Thyroid gland (tissue), 4 donors: ENCODE measurements at regions not wholly inside any gene's neighbourhood (a gene's known extent, or its start where the extent isn't known, plus 50 kb on each side); places are given as distances from the start of the nearest gene placed in this dataset.

Experiments
- DNase-seq, 2 donors: peaks; one replicate each; pipeline ENCODE4 v3.0.0-alpha.2; 2019
- H3K27ac ChIP-seq, 3 donors: fragments of 200-600 bp; sonication (generic); 1 replicate in 2 of 3; 2 replicates in 1 of 3; pipeline ENCODE4 v1.5.1; 2016 to 2019; ENCODE audit warnings: mild to moderate bottlenecking in 1 of 3, moderate library complexity in 1 of 3
- H3K27me3 ChIP-seq: fragments of 200-600 bp; sonication (generic); one replicate; pipeline ENCODE4 v1.5.1; 2019
- H3K36me3 ChIP-seq, 2 donors: fragments of 200-600 bp; sonication (generic); one replicate each; pipeline ENCODE4 v1.5.1; 2016 to 2019
- H3K4me1 ChIP-seq, 2 donors: fragments of 200-600 bp; sonication (generic); one replicate each; pipeline ENCODE4 v1.5.1; 2017 to 2019
- H3K4me3 ChIP-seq, 3 donors: fragments of 200-600 bp; sonication (generic); replicated peaks in 1 of 3; 1 replicate in 2 of 3; 2 replicates in 1 of 3; pipeline ENCODE4 v1.5.1; 2016; ENCODE audit warnings: mild to moderate bottlenecking in 1 of 3
- H3K9me3 ChIP-seq: fragments of 200-600 bp; sonication (generic); one replicate; pipeline ENCODE4 v1.5.1; 2017
- CTCF ChIP-seq, 6 experiments: fragments of 200-600 bp in 3 of 6; fragments of 450-650 bp in 3 of 6; sonication (generic) in 3 of 6; IDR thresholded peaks; one replicate each; pipeline ENCODE4 v1.5.1; 2016 to 2019; ENCODE audit warnings: antibody characterized with exemption in 6 of 6, mild to moderate bottlenecking in 2 of 6, inconsistent platforms in 1 of 6, moderate library complexity in 1 of 6
- POLR2A ChIP-seq, 2 donors: fragments of 450-650 bp; IDR thresholded peaks; one replicate each; pipeline ENCODE4 v1.6.1; 2017; ENCODE audit warnings: antibody characterized with exemption in 2 of 2, mild to moderate bottlenecking in 2 of 2, moderate library complexity in 1 of 2
- WGBS, 2 donors: methylation state at CpG; one replicate each; pipeline ENCODE4 v1.1.5; 2017; 5-methylcytosine and 5-hydroxymethylcytosine counted together
- intact Hi-C: fragments of 100-400 bp; cut with DNase I; formaldehyde crosslinking; loops from one replicate; pipeline ENCODE4 v1.15.1; 2023

GRCh38 chr20:60447703-60448102 is 489.5 kb downstream of the CDH26 start:
- intact Hi-C loops = no loop called here
- DNase-seq = peak; percentile 63 to 68
- no peak overlapping the region for H3K4me3 ChIP-seq

GRCh38 chr20:60453388-60454246 is 495.4 kb downstream of the CDH26 start:
- TF ChIP-seq CTCF (IDR thresholded peaks at IDR 0.05) = no peak
- no peak for TF ChIP-seq POLR2A (IDR thresholded peaks at IDR 0.05)
- no peaks in the 10 kb centered on the region for H3K36me3 ChIP-seq
- H3K27ac ChIP-seq = no peak overlapping the region
- no peak overlapping the region for H3K4me3 ChIP-seq
- H3K27me3 ChIP-seq = no peaks in the 10 kb centered on the region
- DNase-seq = no peak
- H3K9me3 ChIP-seq = no peaks in the 10 kb centered on the region
- intact Hi-C loops = no loop called here
- peaks cover 0 to 6% of the 10 kb centered on the region in 2 donors for H3K4me1 ChIP-seq
- WGBS, 2 donors = 75 to 82% methylated on average over 9 to 11 of the region's 11 CpGs

More at GRCh38 chr20:60447703-60448102, 489.5 kb downstream of the CDH26 start:
- WGBS, 2 donors = 25 to 30% methylated on average over 3 of the region's 3 CpGs
- no peaks in the 10 kb centered on the region for H3K9me3 ChIP-seq
- H3K27me3 ChIP-seq = no peaks in the 10 kb centered on the region
- H3K36me3 ChIP-seq = no peaks in the 10 kb centered on the region
- TF ChIP-seq POLR2A (IDR thresholded peaks at IDR 0.05) (peak in 1 of 2 donors; percentile 26), CTCF (IDR thresholded peaks at IDR 0.05) (no peak)
- peak overlapping the region; percentile 28 to 45 (median 37) for H3K27ac ChIP-seq
- H3K4me1 ChIP-seq = peaks cover 23 to 28% of the 10 kb centered on the region in 2 donors

GRCh38 chr20:60454491-60454890 is 496.3 kb downstream of the CDH26 start:
- H3K36me3 ChIP-seq = no peaks in the 10 kb centered on the region
- H3K9me3 ChIP-seq = no peaks in the 10 kb centered on the region
- peaks cover 0 to 6% of the 10 kb centered on the region in 2 donors for H3K4me1 ChIP-seq
- TF ChIP-seq CTCF (IDR thresholded peaks at IDR 0.05) = no peak
- TF ChIP-seq POLR2A (IDR thresholded peaks at IDR 0.05) = no peak
- 92% methylated on average over 8 of the region's 8 CpGs for WGBS, 2 donors
- no peak overlapping the region for H3K4me3 ChIP-seq
- H3K27me3 ChIP-seq = no peaks in the 10 kb centered on the region
- intact Hi-C loops = no loop called here
- H3K27ac ChIP-seq = no peak overlapping the region
- no peak for DNase-seq

GRCh38 chr20:60455272-60455671 is 497.0 kb downstream of the CDH26 start:
- DNase-seq = no peak
- TF ChIP-seq CTCF (IDR thresholded peaks at IDR 0.05) = no peak
- no peak for TF ChIP-seq POLR2A (IDR thresholded peaks at IDR 0.05)
- no peaks in the 10 kb centered on the region for H3K36me3 ChIP-seq
- H3K4me3 ChIP-seq = no peak overlapping the region
- intact Hi-C loops = no loop called here
- no peaks in the 10 kb centered on the region for H3K9me3 ChIP-seq
- H3K27ac ChIP-seq = no peak overlapping the region
- WGBS, 2 donors = 86 to 92% methylated on average over 8 of the region's 8 CpGs
- H3K4me1 ChIP-seq = peaks cover 0 to 6% of the 10 kb centered on the region in 2 donors
- no peaks in the 10 kb centered on the region for H3K27me3 ChIP-seq

GRCh38 chr20:60459212-60459611 is 501.0 kb downstream of the CDH26 start:
- peaks cover 5 to 13% of the 10 kb centered on the region in 2 donors for H3K4me1 ChIP-seq
- H3K4me3 ChIP-seq = no peak overlapping the region
- WGBS, 2 donors = 76 to 79% methylated on average over 3 of the region's 3 CpGs
- TF ChIP-seq POLR2A (IDR thresholded peaks at IDR 0.05) = no peak
- TF ChIP-seq CTCF (IDR thresholded peaks at IDR 0.05) = no peak
- H3K9me3 ChIP-seq = no peaks in the 10 kb centered on the region
- H3K27me3 ChIP-seq = no peaks in the 10 kb centered on the region
- DNase-seq = no peak
- H3K36me3 ChIP-seq = no peaks in the 10 kb centered on the region
- no peak overlapping the region for H3K27ac ChIP-seq
- intact Hi-C loops = no loop called here
